Stimulated activated CD4-positive, alpha-beta T cell treated with anti-CD3 and anti-CD28 coated beads, Interleukin-12 subunit alpha, Interleukin-12 subunit beta, amount 100 ng/mL, for 48 hours (primary cell): ENCODE measurements at regions not wholly inside any gene's neighbourhood (a gene's known extent, or its start where the extent isn't known, plus 50 kb on each side); places are given as distances from the start of the nearest gene placed in this dataset.

Source experiments
- DNase-seq, 3 donors: peaks; one replicate each; pipeline ENCODE4 v3.0.0-alpha.2; 2020; ENCODE audit warnings: low read depth in 2 of 3, low spot score in 1 of 3

DNA sequence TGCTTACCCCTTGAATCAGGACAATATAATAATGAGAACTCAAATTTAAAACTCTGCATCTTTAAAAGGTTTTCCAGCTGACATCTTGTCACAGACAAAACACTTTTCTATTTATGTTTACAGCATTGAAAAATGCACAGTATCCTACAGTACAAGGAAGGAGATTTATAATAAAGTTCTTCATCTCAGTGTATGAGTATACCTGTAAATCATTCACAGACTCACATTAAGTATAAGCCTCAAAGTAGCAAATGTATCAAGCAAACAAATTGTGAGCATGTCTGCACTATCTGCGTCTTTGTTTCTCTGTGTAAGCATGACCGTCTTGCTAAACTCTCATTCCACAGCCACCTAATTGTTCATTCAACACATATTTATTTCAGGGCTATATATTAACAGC, 52.8 kb downstream of the PPP1R2C start:
- DNase-seq: no peak

DNA sequence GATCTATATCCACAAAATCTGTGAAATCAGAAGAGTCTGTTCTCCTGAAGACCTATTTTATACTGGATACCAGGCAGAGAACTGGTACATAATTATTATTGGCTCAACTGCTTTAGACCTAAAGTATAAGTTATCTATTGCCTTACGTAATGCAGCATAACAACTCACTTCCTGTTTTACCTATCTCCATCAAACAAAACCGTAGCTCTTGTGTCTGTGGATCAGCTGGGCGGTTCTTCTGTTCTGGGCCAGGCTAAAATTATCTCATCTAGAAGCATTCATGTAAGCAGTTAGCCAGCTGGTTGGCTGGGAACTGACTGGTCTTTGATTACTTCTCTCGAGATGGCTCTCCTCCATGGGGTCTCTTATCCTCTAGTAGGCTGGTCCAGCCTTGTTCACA, 57.8 kb downstream of the PPP1R2C start:
- no peak for DNase-seq

DNA sequence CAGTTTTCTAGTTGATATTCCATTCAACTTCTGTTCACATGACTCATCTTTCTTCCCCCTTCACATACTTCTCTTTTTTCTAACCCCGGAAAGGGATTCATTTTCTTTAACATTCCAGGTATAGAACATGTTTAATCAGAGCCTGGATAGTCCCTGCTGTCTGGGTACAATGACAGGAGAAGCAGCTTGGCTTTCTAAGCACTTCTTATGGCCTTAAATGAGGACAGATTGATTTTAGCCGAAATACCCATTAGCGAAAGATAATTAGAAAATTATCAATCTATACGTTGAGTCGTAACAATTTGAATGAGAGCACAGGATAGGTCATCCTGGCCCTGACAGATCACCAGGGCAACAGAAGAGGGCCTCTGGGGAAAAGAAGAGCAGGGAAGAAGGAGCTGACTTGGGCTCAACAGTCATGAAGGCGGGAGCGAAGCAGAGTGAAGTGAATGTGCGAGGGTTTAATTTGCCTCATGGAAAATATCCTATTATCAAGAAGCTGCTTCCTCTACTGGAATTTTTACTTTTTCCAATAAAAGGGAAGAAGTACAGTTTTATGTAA, 62.2 kb downstream of the PPP1R2C start:
- DNase-seq: no peak

DNA sequence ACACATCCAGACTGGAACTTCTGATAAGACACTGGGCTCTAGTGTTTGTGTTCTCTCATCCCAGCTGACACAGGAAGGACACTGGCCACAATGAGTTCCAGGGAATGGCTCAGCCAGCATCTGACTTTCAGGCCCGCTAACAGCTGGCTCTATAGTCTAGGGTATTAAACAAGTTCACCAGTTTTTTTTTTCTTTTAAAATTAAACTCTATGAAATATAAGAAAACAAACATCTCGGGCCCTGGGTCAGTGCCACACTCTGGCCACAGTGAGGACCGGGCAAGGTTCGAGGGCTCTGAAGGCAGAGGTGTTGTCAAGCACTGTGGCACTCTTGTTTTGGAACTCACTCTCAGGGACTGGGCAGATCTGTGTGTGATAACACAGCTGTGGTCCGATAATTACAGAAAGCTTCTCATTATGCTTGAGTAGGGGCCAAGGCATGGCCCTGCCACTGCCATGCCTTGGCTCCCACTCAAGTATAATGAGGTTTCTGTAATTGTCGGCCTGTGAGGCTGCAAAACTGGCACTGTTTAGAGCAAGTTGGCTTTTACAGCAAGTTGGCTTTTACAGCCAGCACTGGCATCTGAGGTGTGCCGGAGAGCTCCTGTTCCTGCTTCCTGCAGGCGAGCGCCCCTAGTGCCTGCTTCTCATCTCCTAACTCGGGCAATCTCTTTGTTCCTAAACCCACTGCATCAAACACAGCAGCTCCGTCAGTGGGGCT, 62.8 kb downstream of the PPP1R2C start:
- peak; percentile 8 to 21 (median 19) for DNase-seq

DNA sequence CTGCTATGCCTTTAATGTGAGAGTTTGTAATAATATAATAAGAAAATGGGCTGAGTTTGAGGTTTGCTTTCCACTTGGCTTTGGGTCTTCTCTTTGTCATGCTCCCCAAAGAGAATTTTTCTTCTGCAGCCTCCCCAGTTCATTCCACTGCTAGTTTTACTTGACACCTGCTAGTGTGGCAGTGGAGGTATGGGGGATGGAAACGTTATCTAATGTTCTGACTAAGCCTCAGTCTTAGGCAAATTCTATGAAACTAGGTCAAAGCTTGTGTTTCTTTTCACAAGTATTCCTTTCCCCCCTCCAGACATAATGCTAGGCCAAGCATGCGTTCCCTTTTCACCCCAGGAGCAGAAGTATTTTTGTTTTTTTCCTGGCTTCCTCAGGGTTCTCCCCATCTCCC, 67.5 kb downstream of the PPP1R2C start:
- no peak for DNase-seq

DNA sequence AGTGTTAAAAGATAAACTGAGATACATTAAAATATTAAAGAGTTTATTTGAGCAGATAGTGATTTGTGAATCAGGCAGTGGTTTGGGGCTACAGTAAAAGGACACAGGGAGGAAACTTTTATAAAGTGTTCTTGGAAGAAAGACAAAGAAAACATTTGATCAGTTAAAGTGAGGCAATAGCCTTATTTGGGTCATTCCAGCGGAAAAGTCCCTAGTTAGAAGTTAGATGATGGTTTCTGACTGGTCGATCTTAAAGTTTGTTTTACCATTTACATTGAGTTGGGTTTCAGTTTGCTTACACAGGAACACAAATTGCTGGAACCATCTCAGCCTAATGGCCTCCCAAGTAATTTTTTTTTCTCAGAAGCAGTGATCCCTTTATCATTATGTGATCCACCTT, 69.7 kb downstream of the PPP1R2C start:
- DNase-seq: no peak

DNA sequence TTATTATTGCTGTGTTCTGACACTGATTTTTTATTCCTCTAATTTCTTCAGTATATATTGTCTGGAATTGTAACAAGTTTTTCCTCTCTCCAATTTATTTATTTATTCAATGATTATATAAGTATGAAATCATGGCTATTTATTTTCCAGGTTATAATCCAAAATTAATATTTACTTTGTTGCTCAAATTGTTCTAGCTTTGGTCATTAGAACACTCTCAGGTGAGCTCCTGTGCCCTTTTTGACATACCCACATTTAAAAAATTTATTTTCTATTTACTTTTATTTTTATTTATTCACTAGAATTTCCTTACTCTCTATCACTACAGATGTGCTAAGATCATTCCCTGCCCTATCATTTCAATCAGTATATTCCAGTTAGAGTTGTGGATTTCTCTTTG, 70.2 kb downstream of the PPP1R2C start:
- DNase-seq: no peak

DNA sequence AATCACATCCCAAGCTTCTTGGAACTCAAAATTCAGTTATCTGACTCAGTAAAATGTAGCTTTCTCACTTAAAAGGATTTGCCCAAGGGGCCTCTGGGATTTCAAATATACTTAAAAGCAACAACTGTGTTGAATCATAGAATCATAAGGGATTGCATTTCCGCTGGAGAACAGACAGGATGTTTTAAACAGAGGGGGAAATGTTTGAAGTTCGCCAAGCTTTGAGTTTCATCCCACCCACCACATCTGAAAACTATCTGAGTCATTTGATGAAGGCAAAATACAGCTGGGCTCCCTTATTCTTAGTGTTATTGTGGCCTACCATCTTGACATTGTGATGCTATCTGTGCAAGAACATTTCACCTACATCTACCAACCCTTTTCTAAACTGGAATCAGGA, 73.5 kb downstream of the PPP1R2C start:
- DNase-seq: no peak

DNA sequence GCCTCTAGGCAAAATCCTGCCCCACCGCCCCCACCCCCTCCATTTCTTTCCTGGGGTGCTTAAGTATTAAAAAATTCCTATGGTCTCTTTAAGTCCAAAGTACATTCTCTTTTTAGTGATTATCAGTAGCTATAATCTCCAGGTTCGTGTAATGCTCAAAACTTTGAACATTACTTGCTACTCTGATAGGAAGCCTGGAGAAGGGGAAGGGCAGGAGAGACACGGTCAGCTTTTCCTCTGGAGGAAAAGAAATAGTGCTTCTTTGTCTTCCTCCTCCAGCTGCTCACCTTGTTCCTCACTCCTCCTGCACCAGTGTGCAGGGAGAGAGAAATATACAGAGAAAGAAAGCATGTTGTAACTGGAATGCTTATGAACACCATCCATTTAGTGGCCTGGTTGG, 80.4 kb downstream of the PPP1R2C start:
- DNase-seq: no peak

DNA sequence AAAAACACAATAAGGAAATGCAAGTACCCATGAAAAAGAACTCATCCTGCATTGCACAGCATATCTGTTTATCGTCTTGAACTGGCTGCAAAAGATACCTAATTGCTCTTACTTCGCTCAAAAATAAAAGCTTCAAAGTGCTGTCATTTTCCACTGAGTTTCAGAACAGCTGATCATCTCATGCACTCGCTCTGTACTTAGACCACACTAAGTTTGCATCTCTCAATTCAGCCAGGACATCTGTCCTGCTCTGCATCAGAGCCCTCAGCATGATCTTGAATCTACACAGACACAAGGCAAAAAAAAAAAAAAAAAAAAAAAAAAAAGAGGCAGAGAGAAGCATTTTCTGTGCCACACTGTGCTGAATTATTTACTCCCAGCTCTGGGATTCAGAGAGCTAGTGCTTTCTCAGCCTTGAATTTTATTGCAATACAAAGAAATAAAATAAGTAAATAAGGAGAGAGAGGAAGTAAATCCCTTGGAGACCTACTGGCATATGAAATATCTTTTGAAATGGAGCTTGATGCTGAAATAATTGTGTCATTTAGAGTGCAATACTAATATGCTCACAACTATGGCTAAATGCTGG, 81.3 kb downstream of the PPP1R2C start:
- no peak for DNase-seq

DNA sequence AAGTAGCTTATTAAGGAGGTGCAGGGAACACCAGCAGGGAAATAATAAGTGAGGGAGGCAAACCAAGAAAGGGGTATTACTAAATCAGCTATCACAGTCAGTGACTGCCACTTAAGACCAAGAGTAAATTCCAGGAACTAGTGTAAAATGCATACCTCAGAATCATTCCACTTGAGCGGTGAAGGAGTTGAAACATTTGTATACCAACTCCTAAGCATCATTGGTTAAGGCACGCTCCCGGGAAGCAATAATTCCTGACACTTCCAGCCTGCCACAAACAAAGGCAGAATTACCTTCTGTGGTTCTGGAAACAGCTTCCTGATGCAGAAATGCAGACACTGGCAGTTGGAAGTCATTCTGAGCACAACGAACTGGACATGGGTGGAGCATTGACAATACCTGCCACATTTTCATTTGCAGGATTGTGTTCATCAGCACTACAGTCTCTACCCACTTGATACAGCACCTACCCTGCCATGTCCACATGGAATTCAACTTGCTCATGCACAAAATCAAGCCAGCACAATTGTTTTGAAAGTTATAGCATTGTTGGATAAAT, 82.1 kb downstream of the PPP1R2C start:
- DNase-seq: no peak

DNA sequence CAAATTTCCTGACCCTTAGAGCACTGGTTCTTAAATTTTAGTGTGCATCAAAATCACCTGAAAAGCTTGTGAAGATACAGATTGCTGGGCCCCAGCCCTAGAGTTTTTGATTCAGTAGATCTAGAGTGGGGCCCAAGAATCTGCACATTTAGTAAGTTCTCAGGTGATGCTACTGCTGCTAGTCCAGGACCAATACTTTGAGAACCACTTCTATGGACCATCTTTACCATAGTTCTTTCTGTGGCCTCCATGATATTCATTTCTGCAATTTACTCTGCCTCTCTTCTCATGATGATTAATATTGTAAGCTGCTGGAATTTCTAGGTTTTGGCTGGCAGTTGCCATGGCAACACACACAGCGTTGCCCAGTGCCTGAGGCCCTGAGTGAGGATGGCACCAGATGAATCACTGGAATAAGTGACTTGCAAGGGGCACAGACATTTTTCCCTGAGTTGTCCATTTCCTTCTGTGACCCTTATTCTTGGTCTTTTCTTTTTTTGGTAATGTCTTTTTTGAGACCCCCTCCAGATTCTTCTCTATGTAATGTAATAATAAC, 83.6 kb downstream of the PPP1R2C start:
- peak in 2 of 3 donors; percentile 1 to 9 for DNase-seq

DNA sequence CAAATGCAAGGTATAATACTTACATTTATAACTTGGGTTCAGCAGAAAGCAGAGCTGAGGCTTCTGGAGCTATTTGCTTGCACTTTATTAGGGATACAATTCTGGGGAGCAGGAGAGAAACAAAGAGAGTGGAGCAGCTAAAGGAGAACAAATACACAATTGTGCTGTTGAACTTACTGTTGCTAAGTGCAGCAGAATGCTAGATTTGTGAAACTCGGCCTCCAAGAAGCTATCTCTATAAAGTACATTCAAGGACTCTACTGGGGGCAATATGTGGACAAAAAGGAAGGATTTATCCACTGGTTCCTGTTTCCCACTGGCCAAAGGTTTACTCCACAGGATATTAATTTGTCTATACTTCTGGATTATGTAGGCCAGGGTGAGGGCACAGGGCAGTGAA, 86.8 kb downstream of the PPP1R2C start:
- DNase-seq: no peak

DNA sequence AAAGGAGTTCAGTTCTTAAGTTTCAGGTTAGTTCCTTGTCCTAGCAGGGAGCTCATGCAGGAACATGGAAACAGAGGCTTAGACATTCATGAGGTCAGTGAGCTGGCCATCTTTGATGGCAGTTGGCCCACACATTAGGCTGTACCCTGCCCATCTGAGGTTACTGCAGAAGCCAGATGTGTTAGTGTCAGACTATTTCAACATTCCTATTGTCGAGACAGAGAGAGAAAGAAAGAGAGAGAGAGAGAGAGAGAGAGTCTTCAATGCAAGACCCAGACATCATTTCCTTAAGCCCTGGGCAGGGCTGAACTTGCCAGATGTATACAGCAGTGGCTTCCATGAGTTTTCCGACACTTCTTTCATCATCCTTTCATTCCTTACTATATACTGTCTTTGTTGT, 91.3 kb downstream of the PPP1R2C start:
- no peak for DNase-seq

DNA sequence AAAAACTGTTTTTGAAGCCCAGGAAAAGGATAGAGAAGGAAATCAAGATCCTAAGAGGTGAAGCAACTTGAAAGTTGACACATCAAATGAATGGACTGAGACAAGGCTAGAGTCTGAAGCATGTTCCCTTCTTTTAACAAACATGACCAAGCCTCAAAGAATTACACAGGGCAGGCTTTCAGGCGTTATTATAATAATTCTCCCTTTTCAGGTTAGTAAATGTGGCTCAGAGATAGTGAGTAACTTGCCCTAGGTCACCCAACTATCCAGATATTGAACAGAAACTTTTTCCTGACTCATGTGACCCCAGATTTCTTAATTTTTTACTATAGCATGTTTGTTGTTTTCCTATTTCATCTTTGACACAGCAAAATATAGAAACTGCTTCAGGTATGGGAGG, 91.7 kb downstream of the PPP1R2C start:
- DNase-seq: no peak

DNA sequence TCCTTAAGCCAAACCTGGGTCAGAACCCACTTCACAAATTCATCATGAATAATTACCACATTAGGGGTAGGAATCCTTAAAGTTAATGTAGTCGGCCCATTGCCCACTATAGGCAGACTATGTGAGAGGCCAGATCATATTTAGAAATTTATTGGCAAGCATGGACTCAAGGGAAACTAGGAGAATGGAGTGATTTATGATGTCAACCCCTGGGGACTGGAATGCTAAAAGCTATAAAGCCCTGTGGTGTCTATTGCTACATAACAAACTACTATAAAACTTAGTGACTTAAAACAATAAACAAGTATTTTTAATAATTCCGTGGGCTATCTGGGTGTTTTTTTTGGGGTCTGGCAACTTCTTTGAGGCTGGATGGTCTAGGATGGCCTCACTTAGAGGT, 93.9 kb downstream of the PPP1R2C start:
- no peak for DNase-seq

DNA sequence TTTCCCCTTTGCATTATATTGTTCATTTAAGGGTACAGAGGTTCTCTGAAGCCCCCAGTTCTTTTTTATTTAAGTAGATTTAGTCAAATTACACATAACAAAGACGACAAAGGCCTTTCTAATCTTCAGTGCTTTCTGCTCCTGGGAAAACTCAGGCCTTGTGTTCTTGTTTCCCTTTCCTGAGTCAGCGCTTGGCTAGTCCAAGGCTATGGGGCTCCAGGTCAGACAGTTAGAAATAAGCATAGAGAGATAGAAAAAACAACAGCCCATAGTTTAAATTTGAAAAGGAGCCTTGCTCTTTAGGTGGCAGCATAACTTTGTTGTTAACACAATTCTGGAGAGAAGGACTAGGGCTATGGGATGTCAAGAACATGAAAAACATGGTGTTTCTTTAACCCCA, 97.3 kb downstream of the PPP1R2C start:
- no peak for DNase-seq

DNA sequence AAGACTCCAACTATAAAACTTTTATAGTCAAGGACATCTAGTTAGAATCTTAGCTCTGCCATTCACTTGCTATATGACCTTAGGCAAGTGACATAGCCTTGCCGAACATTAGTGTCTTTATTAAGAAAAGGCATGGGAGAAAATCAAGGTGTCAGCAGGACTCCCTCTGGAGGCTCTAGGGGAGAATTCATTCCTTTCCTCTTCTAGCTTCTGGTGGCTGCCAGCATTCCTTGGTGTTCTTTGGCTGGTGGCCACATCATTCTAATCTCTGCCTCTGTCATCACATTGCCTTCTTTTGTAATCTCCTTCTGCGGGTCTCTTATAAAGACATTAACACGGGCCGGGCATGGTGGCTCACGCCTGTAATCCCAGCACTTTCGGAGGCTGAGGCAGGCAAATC, 99.8 kb downstream of the PPP1R2C start:
- no peak for DNase-seq

DNA sequence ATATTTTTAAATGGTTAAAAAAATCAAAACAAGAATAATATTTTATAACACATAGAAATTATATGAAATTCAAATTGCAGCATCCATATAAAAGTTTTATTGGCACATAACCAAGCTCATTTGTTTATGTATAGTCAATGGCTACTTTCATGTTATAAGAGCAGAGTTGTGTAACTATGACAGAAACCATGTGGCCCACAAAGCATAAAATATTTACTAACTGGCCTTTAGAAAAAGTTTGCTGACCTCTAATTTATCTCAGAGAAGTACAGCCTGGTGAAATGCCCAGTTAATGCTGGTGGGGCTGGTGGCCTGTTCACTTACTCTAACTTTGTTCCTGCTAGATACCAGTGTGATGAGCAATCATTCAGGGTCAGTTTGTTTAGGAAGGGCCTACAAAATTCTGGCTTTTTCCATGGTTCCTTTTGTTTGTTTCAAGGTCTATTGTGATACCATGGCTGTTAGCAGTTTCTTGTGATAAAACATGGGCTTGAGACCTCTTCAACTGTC, 104.6 kb downstream of the PPP1R2C start:
- DNase-seq: no peak

DNA sequence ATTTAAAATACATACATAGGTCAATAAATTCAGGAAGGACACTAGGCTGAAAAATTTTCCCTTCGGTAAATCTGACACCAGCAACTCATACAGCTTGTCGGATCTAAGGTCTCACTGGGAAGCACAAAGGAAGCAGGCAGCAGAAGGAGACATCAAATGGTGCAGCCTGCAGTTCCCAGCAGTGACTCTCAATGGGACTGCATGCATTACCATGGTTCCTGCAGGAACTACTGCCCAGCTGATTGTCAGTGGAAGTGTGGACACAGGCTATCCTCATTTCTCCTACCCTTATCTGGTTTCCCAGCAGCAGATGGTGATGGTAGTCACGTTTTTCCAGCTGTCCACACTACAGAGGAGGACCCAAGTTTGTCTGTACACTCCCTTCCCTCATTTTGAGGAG, 113.3 kb downstream of the PPP1R2C start:
- DNase-seq: no peak

DNA sequence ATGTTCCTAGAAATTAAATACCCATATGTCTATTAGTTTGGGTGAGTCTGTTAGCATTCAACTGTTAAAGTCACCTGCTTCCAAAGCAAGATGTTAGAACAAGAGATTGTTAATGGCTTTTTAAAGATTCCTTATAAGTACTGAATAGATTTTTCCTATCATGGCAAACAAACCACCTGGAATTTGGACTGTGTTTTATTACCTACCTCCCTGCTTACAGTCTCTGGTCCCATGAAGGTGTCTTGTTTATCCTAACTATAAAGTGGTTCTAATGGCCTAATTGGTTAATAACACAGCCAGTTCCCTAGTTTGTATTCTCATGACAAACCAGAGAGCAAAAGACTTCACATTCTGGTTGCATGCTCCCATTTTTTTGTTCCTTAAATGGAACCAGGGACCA, 149.5 kb downstream of the PPP1R2C start:
- DNase-seq: no peak

DNA sequence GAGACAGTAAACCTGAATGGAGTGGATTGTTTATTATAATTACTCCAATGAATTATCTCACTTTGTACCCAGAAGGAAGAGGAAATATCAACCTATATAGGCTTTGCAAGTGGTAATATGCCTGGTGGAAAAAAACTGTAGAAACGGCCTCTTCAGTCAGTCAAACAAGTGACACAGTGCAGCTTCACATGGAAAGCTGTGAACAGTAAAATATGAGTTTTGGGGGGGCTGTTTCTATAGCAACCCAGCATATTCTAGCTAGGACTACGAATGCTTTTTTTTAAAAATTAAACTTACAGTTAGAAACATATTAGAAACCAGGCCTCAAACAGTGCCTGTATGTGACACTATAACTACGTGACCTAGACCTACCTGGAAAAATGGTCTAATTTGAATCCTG, 150.1 kb downstream of the PPP1R2C start:
- no peak for DNase-seq
